ENCODE measurements at regions not wholly inside any gene's neighbourhood (a gene's known extent, or its start where the extent isn't known, plus 50 kb on each side); places are given as distances from the start of the nearest gene placed in this dataset.

GRCh38 chr2:79453918-79454317, 58.9 kb upstream of the CTNNA2 start:
- DNase-seq (ENCODE audit: low read depth), result no peak

DNA sequence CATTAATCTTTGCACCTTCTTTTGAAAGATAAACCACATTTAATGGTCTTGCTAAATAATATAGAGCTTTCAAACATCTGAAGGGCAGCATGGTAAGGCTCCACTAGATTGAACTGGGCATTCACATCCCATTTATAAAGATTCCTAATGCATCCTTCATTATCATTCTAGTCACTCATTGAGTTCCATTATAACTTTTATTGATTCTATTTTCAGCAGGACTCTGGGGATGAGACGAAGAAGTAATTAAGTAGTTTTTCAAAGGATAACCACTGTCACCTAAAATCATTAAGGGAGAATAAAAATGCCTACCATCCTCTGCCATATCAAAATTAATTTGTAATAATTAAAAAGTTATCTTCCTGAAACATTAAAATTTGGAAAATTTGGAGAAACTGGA, 60.2 kb upstream of the CTNNA2 start:
- no peak for DNase-seq (ENCODE audit: low read depth)

- DNase-seq (ENCODE audit: low read depth), result no peak
These were observed 65.4 kb upstream of the CTNNA2 start for GRCh38 chr2:79447463-79447862.

DNA sequence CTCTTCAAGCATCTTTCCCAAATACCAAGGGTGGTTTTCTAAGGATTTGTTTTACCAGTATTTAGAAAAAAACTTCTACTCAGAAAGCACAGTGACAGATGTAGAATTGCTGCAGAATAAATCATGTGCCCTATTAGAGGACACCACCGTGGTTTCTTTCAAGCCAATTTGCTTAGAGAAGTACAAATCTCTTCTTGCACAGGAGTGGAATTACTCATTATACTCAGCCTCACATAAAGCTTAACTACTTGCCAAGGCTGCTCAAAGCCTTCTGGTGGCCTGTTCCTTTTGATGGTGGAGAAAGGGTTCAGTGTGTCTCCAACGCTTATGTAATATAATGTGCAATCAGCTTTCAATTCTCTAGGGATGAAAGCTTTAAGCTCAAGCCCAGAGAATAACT, 66.5 kb upstream of the CTNNA2 start:
- DNase-seq (ENCODE audit: low read depth), result no peak

DNA sequence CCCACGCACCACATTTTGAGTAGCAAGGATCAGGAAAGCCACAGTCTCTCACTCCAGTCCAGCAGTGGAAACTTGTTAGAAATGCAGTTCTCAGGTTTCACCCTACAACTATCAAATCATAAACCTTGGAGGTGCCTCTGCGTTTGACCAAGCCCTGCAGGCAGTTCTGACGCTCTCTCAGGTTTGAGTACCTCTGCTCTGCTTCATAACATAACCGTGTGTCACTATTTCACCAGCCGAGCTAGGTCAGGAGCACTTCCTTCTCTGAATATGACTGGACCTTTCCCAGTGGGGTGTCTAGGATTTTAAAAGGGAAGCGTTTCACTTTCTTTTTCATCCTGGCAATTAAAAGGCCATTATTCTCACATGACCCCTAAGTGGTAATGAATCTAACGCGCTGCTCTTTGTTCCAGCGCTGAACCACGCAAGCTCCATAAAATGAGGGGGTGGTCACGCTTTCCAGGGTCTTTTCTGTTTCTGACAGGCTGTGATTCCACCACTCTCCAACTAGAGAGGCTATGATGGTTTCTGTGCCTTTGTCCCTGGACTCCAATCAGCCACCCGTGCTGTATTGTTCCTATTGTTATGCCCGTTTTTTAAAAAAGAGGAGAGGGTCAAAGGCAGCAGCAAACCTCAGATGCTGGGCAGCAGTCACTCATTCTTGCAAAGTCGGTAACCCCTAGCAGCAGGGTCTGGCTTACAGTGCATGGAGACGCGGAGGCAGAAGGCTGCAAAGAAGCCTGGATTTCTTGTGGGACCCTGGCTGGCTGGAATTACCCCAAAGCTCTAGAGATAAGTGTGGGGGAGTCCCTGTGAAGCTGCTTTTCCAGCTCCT, 75.2 kb upstream of the CTNNA2 start:
- peak; percentile 29 for DNase-seq (ENCODE audit: low read depth)

- no peak for DNase-seq (ENCODE audit: low read depth)
These were observed 78.5 kb upstream of the CTNNA2 start for GRCh38 chr2:79434362-79434761.

DNA sequence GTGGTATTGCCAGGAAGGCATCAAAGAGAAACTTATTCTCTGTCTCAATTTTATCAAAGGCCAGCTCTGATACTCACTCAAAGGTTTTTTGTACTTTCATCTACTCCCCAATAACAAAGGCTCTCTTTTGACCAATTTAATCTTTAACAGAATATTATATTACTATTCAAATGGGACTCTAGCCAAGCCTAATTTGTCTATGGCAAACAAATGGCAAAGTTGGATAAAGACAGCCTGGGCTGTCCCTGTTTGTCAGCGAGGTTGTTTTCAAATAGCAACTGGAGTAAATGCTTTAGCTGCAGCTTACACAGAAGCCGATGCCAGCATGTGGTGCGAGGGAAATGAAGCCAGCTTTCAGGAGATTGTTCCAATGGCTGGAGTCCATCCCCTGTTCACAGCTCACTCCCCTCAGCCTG, 80.1 kb upstream of the CTNNA2 start:
- DNase-seq (ENCODE audit: low read depth), result no peak

DNA sequence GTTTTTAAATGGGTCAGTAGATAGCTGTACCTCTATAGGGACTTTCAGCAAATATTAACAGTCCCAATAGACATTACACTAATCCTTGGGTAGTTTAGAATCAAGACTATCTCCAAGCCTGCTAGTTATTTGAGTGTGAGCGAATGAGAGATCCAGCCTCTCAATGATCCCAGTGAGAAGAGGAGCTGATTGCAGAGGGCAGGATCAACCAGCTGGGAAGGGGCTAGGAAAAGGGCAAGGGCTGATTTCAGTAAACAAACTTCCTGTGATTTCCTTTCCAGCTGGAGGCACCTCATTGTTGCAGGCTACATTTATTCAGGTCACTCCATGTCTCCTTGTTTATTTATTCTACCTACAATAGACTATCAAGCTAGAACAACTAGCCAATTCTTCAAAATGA, 84.1 kb upstream of the CTNNA2 start:
- no peak for DNase-seq (ENCODE audit: low read depth)

GRCh38 chr2:79414690-79415089, 98.2 kb upstream of the CTNNA2 start:
- no peak for DNase-seq (ENCODE audit: low read depth)

GRCh38 chr2:79394485-79394859, 118.4 kb upstream of the CTNNA2 start:
- DNase-seq (ENCODE audit: low read depth), result no peak

DNA sequence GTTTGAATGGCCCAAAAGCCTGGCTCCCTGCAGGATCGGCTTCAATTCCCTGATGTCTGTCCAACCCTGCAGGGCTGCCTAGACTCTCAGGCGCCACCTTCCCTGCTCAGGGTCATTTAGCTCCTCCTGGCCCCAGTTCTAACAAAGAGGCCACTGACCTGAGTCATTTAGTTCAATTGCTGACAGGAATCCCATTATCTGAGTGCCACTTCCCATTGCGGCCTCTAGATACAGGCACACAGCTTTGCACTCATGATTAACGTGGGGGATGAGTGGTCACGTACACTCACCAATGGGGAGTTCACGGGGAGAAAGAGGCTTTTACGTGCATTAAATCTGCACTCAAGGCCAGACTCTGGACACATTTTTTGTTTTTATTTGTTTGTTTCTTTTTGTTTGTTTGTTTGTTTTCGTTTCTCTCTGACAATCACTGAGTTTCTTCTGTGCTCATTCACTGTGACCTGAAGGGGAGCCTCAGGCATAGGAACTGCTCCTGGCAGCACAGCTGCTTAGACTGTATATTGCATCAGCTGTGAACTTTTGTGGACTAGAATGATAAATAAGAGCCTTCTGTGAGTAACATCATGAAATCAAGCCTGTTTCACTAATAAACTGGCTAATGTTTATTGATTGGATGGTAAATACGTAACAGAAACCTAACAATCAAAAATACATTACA, 118.9 kb upstream of the CTNNA2 start:
- DNase-seq (ENCODE audit: low read depth), result peak; percentile 27

DNA sequence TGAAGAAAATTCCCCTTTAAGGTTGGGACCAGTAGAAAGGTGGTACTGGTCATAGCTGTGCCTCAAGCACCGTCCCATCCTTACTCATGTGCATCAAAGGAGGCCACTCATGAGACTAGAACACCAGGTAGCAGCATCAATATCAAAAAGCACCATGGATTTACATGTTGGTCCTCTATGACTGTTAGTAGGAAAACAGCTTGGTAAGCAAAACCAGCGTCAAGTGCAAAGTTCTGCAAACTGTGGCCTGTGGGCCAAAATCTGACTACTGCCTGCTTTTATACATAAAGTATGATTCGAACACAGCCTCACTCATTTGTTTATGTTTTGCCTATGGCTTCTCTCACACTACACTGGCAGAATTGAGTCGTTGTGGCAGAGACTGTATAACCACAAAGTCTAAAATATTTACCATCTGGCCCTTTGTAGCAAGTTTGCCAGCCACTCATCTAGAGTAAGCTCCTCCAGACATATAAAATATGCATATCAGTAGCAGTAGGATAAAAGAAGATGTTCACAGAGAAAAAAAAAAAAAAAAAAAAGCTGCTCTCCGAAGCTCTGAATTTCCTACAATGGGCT, 119.7 kb upstream of the CTNNA2 start:
- DNase-seq (ENCODE audit: low read depth), result no peak

GRCh38 chr2:79389481-79389880, 123.4 kb upstream of the CTNNA2 start:
- no peak for DNase-seq (ENCODE audit: low read depth)

- no peak for DNase-seq (ENCODE audit: low read depth)
These were observed 124.8 kb upstream of the CTNNA2 start for GRCh38 chr2:79388024-79388423.

- no peak for DNase-seq (ENCODE audit: low read depth)
These were observed 125.4 kb upstream of the CTNNA2 start for GRCh38 chr2:79387431-79387830.

DNA sequence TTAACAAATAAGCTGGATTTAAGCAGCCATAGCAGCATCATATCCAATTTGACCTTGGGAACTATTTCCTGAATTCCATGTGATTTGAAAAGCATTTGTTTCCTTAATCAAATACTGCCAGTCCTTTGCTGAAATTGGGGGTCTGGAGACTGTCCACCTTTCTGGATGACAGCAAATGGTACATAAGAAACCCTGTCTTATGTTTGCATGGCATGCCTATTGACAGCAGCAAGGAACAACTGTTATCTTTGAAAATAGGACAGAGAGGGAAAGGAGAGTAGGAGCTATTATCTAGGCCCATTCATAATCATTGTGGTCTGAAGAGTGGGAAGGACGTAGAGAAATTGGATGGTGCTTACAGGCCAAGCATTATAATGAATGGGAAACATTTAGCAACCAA, 129.2 kb upstream of the CTNNA2 start:
- DNase-seq (ENCODE audit: low read depth), result no peak

- no peak for DNase-seq (ENCODE audit: low read depth)
These were observed 137.0 kb upstream of the CTNNA2 start for GRCh38 chr2:79375817-79376216.

DNA sequence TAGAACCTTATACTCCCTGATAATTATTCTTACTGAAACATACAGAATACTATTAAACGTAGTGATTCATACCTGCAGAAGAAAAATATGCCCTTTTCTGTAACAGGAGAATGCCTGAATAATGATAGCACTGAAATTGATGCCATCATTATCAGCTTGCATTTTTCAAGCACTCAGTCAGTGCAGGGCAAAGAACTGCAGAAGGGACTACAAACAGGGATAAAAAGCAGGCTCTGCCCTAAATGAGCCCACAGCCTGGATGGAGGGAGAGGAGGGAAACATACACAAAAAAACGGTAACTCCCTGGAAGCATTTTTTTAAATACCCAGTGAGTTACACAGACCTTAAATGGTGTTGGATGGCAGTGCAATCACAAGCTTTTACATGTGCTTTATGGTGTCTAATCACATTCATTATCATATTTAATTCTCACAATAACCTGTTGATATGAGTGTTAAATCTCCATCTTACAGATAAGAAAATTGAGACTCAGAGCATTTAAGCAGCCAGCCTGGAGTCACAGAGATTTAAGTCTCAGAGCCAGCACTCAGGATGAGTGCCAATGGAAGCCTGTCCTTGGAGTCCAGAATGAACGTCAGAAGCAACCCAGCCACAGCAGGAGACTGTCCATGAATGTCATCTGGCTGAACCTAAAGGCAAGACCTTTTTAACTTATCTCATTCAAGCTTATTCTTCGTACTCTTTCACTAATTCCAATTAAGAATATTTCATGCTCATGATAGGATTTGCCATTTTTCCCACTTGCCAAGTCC, 139.3 kb upstream of the CTNNA2 start:
- DNase-seq (ENCODE audit: low read depth), result no peak

DNA sequence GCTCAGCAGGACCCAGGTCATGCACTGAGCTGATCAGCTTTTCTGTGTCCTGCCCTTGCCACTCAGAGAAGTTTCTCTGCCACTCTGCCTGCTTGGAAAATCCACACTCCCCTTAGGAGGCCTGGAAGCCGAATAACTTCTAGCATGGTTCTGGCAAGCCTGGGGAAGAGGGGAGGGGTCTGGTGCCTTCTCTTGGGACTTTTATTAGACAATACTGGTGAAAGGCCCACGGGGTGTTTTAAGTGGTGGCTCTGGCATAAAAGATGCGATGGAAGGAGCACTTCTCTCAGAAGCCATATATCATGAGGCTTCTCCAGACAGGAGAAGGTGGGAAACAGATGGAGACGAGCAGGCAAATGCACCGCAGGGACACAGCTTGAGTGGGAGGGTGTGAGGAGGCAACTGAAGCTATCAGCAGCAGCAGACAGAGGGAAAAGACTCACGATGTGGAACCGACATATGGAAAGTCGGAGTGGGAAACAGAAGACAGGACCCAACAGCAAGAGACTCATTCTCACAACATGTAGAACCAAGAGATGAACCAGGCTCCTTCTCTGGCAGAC, 141.8 kb upstream of the CTNNA2 start:
- no peak for DNase-seq (ENCODE audit: low read depth)

DNA sequence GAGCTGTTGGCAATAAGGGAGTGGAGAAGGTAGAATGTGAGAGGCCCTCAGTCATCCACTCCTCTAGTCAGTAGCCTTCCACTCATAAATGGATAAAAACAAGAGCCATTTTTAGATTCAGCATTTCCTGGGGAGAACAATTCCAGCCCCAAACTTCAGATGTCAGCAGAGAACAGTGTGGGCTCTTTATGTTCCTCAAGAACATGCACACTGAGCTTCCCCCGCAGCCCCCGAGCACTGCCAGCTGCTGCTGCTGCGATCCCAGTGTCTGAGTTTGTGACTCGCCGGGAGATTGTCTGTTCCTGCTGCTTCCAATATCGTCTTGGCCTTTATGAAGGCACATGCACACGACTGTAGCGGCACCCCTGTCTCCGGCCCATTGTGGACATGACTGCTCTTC, 143.7 kb upstream of the CTNNA2 start:
- no peak for DNase-seq (ENCODE audit: low read depth)

DNA sequence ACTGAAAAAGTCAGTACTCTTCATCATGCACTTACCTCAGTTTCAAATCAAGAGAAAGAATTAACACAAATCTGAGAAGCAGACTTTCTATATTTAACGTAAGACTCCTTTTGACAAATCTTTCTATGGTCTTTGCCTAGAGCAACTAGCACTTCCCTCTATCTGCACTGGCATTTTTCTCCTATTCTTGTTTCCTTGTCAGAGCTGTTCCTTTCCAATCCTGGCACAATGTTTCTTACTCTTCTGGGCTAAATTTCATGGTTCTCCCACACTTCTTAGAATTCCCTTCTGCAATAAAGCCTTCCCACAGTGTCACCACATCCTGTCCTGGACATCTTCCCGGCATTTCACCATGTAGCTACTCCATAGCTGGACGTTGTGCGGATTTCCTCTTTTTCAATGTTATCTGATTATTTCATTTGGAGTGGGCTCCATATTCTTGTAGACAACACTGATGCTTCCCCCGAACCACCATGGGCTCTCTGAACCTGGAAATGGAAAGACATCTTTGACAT, 144.7 kb upstream of the CTNNA2 start:
- peak; percentile 44 for DNase-seq (ENCODE audit: low read depth)

Data from HT1080 (cell line).